ENCODE measurements at regions not wholly inside any gene's neighbourhood (a gene's known extent, or its start where the extent isn't known, plus 50 kb on each side); places are given as distances from the start of the nearest gene placed in this dataset.

GRCh38 chr5:173758676-173759075, 129.5 kb upstream of the CPEB4 start:
- TF ChIP-seq CTCF (conservative IDR thresholded peaks at IDR 0.05; ENCODE audit: low read depth, low read length) (no peak), RFX5 (IDR thresholded peaks at IDR 0.05; ENCODE audit: low read depth, low read length) (no peak), NFE2L2 (IDR thresholded peaks at IDR 0.05; ENCODE audit: low read depth, low read length) (peak; percentile 61), MAFK (IDR thresholded peaks at IDR 0.05; ENCODE audit: low read depth, low read length) (peak; percentile 46; the same call in 1 of the 2 replicates), POLR2A (IDR thresholded peaks at IDR 0.05; ENCODE audit: low read depth, low read length) (no peak), USF2 (IDR thresholded peaks at IDR 0.05; ENCODE audit: low read depth, low read length) (no peak), RAD21 (IDR thresholded peaks at IDR 0.05; ENCODE audit: low read length) (no peak), MXI1 (IDR thresholded peaks at IDR 0.05; ENCODE audit: borderline replicate concordance, low read depth, low read length) (no peak), CEBPB (IDR thresholded peaks at IDR 0.05; ENCODE audit: low read depth, low read length) (no peak), MAZ (IDR thresholded peaks at IDR 0.05; ENCODE audit: borderline replicate concordance, low read depth, low read length) (no peak), ELK1 (IDR thresholded peaks at IDR 0.05; ENCODE audit: borderline replicate concordance, low read depth, low read length) (no peak), SMC3 (IDR thresholded peaks at IDR 0.05; ENCODE audit: low read depth, low read length) (no peak)
